Trophoblast cell (in vitro differentiated cells and primary cell): ENCODE measurements at regions not wholly inside any gene's neighbourhood (a gene's known extent, or its start where the extent isn't known, plus 50 kb on each side); places are given as distances from the start of the nearest gene placed in this dataset.
A peak's percentile ranks its signal among the peaks of the same experiment; 100 is the strongest.

Source experiments
- DNase-seq, 2 donors: peaks; one replicate each; pipeline ENCODE4 v3.0.0-alpha.2; 2016
- H2AFZ ChIP-seq: 2 replicates; pipeline ENCODE4 v1.6.1; 2013; ENCODE audit warnings: low read length, moderate library complexity, mild to moderate bottlenecking; ENCODE audit not compliant: insufficient read depth, poor library complexity
- H2AK5ac ChIP-seq: 2 replicates; pipeline ENCODE4 v1.6.1; 2013; ENCODE audit warnings: mild to moderate bottlenecking, low read length
- H2BK120ac ChIP-seq: 2 replicates; pipeline ENCODE4 v1.6.1; 2013; ENCODE audit warnings: low read length, mild to moderate bottlenecking, moderate library complexity; ENCODE audit not compliant: insufficient read depth, poor library complexity
- H2BK12ac ChIP-seq: 2 replicates; pipeline ENCODE4 v1.6.1; 2013; ENCODE audit warnings: mild to moderate bottlenecking, low read length, moderate library complexity
- H2BK5ac ChIP-seq: 2 replicates; pipeline ENCODE4 v1.6.1; 2013; ENCODE audit warnings: low read length, low read depth, moderate library complexity, mild to moderate bottlenecking; ENCODE audit not compliant: poor library complexity
- H3K14ac ChIP-seq: 2 replicates; pipeline ENCODE4 v1.6.1; 2013; ENCODE audit warnings: mild to moderate bottlenecking, low read length
- H3K18ac ChIP-seq: 2 replicates; pipeline ENCODE4 v1.6.1; 2013; ENCODE audit warnings: mild to moderate bottlenecking, low read length
- H3K23ac ChIP-seq: 2 replicates; pipeline ENCODE4 v1.6.1; 2013; ENCODE audit warnings: low read length
- H3K27ac ChIP-seq: 2 replicates; pipeline ENCODE4 v1.5.1; 2013; ENCODE audit warnings: low read depth, mild to moderate bottlenecking, inconsistent platforms, low read length, moderate library complexity
- H3K27me3 ChIP-seq: 2 replicates; pipeline ENCODE4 v1.6.1; 2013; ENCODE audit warnings: inconsistent platforms, mild to moderate bottlenecking, low read length, moderate library complexity; ENCODE audit not compliant: insufficient read depth
- H3K36me3 ChIP-seq, 2 experiments: 1 replicate in 1 of 2; 2 replicates in 1 of 2; pipeline ENCODE4 v1.6.1; 2013; ENCODE audit warnings: low read length in 2 of 2, mild to moderate bottlenecking in 2 of 2, moderate library complexity in 1 of 2; ENCODE audit not compliant: insufficient read depth in 2 of 2, control insufficient read depth in 1 of 2
- H3K4ac ChIP-seq: 2 replicates; pipeline ENCODE4 v1.6.1; 2013; ENCODE audit warnings: low read depth, mild to moderate bottlenecking, low read length, moderate library complexity
- H3K4me1 ChIP-seq, 2 experiments: 1 replicate in 1 of 2; 2 replicates in 1 of 2; pipeline ENCODE4 v1.6.1; 2013; ENCODE audit warnings: low read length in 2 of 2, mild to moderate bottlenecking in 2 of 2, moderate library complexity in 1 of 2; ENCODE audit not compliant: insufficient read depth in 2 of 2, control insufficient read depth in 1 of 2
- H3K4me2 ChIP-seq: 2 replicates; pipeline ENCODE4 v1.6.1; 2013; ENCODE audit warnings: inconsistent platforms, mild to moderate bottlenecking, low read length, moderate library complexity
- H3K4me3 ChIP-seq: 2 replicates; pipeline ENCODE4 v1.5.1; 2013; ENCODE audit warnings: mild to moderate bottlenecking, low read depth, low read length, inconsistent platforms
- H3K79me1 ChIP-seq: one replicate; pipeline ENCODE4 v1.6.1; 2013; ENCODE audit warnings: low read length
- H3K79me2 ChIP-seq: 2 replicates; pipeline ENCODE4 v1.6.1; 2013; ENCODE audit warnings: low read length, mild to moderate bottlenecking; ENCODE audit not compliant: control insufficient read depth, insufficient read depth, poor library complexity
- H3K9ac ChIP-seq: 2 replicates; pipeline ENCODE4 v1.6.1; 2013; ENCODE audit warnings: mild to moderate bottlenecking, low read length
- H3K9me3 ChIP-seq: 2 replicates; pipeline ENCODE4 v1.6.1; 2013; ENCODE audit warnings: low read depth, mild to moderate bottlenecking, control low read depth, inconsistent platforms, low read length; ENCODE audit not compliant: insufficient read depth
- H4K12ac ChIP-seq: 2 replicates; pipeline ENCODE4 v1.6.1; 2013; ENCODE audit warnings: low read depth, mild to moderate bottlenecking, low read length, moderate library complexity
- H4K8ac ChIP-seq: 2 replicates; pipeline ENCODE4 v1.6.1; 2013; ENCODE audit warnings: low read depth, mild to moderate bottlenecking, low read length, moderate library complexity
- H4K91ac ChIP-seq: one replicate; pipeline ENCODE4 v1.6.1; 2013; ENCODE audit warnings: low read depth, mild to moderate bottlenecking, low read length, moderate library complexity
- WGBS: extraction: QIAGEN DNeasy Blood & Tissue Kit; methylation state at CpG from one replicate; pipeline ENCODE4 v1.1.7; 2013; ENCODE audit warnings: missing lambda C conversion rate; ENCODE audit not compliant: insufficient read length, insufficient coverage; ENCODE audit errors: extremely low coverage; 5-methylcytosine and 5-hydroxymethylcytosine counted together

DNA sequence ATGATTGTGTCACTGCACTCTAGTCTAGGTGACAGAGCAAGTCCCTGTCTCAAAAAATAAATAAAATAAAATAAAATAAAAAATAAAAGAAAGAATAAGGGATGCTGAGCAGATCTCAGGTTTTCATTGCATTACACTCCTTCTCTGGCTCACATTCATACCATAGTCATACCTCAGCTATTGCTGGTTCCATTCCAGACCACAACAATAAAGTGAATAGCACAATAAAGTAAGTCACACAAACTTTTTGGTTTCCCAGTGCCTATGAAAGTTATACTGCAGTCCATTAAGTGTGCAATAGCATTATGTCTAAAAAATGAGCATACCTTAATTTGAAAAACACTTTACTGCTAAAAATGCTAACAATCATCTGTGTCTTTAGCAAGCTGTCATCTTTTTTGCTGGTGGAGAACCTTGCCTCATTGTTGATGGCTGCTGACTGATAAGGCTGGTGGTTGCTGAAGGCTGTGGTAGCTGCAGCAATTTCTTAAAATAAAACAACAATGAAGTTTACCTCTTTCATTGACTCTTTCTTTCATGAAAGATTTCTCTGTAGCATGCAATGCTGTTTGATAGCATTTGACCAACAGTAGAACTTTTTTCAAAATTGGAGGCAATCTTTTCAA, 415.7 kb downstream of the ZNF608 start:
- H2AK5ac ChIP-seq = no peak overlapping the region
- no peak overlapping the region for H4K91ac ChIP-seq
- no peak overlapping the region for H2BK120ac ChIP-seq
- no peak for DNase-seq
- no peaks in the 10 kb centered on the region for H3K27me3 ChIP-seq
- no peak overlapping the region for H4K12ac ChIP-seq
- no peaks in the 10 kb centered on the region for H3K79me2 ChIP-seq
- no peak overlapping the region for H3K14ac ChIP-seq
- no peak overlapping the region for H3K18ac ChIP-seq
- H3K4me3 ChIP-seq = no peak overlapping the region
- no peak overlapping the region for H2AFZ ChIP-seq
- H4K8ac ChIP-seq = no peak overlapping the region
- H3K4ac ChIP-seq = no peak overlapping the region
- H3K36me3 ChIP-seq = no peaks in the 10 kb centered on the region
- H3K4me2 ChIP-seq = no peak overlapping the region
- no peak overlapping the region for H3K23ac ChIP-seq
- H3K4me1 ChIP-seq = no peaks in the 10 kb centered on the region
- H3K27ac ChIP-seq = no peak overlapping the region
- H3K79me1 ChIP-seq = no peaks in the 10 kb centered on the region
- H3K9me3 ChIP-seq = no peaks in the 10 kb centered on the region
- H3K9ac ChIP-seq = no peak overlapping the region
- no peak overlapping the region for H2BK5ac ChIP-seq
- no peak overlapping the region for H2BK12ac ChIP-seq

DNA sequence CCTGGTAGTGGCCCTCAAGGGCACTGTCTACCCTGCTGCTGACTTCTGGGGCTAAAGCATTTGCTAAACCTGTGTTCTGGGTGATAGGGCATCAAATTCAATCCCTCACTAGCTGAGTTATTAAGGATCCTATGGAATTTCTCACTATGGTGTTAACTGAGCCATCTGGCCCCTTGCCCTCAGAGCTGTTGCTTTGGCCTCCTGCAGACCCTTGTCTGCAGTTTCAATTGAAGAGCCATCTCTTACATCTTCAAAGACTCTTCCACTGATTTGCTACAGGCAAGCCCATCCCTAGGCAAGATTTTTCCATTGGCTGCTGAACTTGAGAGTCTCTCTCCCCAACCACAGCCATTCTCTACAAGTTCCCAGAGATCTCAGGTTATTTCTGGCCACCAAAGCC, 418.2 kb downstream of the ZNF608 start:
- Histone ChIP-seq H2BK120ac (no peak overlapping the region), H3K79me2 (no peaks in the 10 kb centered on the region), H2BK5ac (no peak overlapping the region), H3K9ac (no peak overlapping the region), H3K36me3 (no peaks in the 10 kb centered on the region), H4K8ac (no peak overlapping the region), H3K9me3 (no peaks in the 10 kb centered on the region), H3K4me3 (no peak overlapping the region), H3K14ac (no peak overlapping the region), H3K27me3 (no peaks in the 10 kb centered on the region), H3K4me1 (no peaks in the 10 kb centered on the region), H3K4me2 (no peak overlapping the region), H3K27ac (no peak overlapping the region), H4K12ac (no peak overlapping the region), H3K23ac (no peak overlapping the region), H2AK5ac (no peak overlapping the region), H3K18ac (no peak overlapping the region), H2AFZ (no peak overlapping the region), H3K4ac (no peak overlapping the region), H4K91ac (no peak overlapping the region), H2BK12ac (no peak overlapping the region), H3K79me1 (no peaks in the 10 kb centered on the region)
- no peak for DNase-seq

DNA sequence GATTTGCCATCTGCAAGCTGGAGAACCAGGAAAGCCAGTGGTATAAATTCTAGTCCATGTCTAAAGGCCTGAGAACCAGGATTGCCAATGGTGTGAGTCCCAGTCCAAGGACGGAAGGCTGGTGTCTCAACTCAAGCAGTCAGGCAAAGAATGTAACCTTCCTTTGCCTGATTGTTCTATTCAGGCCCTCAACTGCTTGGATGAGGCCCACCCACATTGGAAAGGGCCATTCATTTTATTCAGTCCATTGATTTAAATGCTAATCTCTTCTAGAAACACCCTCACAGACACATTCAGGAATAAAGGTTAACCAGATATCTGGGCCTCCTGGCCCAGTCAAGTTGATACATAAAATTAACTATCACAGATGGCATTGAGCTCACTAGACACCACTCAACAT, 427.8 kb downstream of the ZNF608 start:
- no peak overlapping the region for H3K4me2 ChIP-seq
- H3K14ac ChIP-seq = no peak overlapping the region
- no peaks in the 10 kb centered on the region for H3K79me2 ChIP-seq
- no CpG with 5 or more reads among the region's 1 CpG for WGBS
- no peaks in the 10 kb centered on the region for H3K79me1 ChIP-seq
- H3K4me3 ChIP-seq = no peak overlapping the region
- H4K91ac ChIP-seq = no peak overlapping the region
- H3K4me1 ChIP-seq = no peaks in the 10 kb centered on the region
- no peak for DNase-seq
- H2BK12ac ChIP-seq = peak overlapping the region; percentile 76
- no peak overlapping the region for H4K8ac ChIP-seq
- no peak overlapping the region for H3K4ac ChIP-seq
- no peak overlapping the region for H3K23ac ChIP-seq
- H2BK120ac ChIP-seq = no peak overlapping the region
- no peak overlapping the region for H3K9ac ChIP-seq
- H2AFZ ChIP-seq = no peak overlapping the region
- H2BK5ac ChIP-seq = no peak overlapping the region
- H3K27me3 ChIP-seq = no peaks in the 10 kb centered on the region
- H3K27ac ChIP-seq = no peak overlapping the region
- no peak overlapping the region for H4K12ac ChIP-seq
- peaks cover 3% of the 10 kb centered on the region for H3K9me3 ChIP-seq
- H3K18ac ChIP-seq = no peak overlapping the region
- no peak overlapping the region for H2AK5ac ChIP-seq
- H3K36me3 ChIP-seq = no peaks in the 10 kb centered on the region

DNA sequence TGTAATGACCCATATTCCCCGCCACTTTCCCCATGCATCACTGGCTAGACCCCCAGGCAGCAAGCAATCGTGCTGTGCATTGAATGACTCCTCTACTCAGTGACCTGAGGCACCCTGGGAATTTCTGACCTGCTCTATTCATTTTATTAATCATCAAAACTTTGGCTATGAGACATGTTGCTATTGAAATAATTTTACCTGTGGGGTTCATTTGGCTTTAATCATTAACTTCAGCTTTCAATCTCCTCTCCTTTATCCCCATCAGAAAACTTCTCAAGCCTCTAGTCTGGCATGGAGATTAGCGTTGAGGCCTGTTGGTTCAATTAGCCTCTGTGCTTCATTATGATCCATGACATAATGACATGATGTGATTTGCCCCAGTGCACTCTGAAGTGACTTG, 429.0 kb downstream of the ZNF608 start:
- Histone ChIP-seq H3K9me3 (peaks cover 3% of the 10 kb centered on the region), H3K27ac (no peak overlapping the region), H2AFZ (no peak overlapping the region), H3K9ac (no peak overlapping the region), H3K4me3 (no peak overlapping the region), H3K14ac (no peak overlapping the region), H3K4me2 (no peak overlapping the region), H4K12ac (no peak overlapping the region), H3K79me1 (no peaks in the 10 kb centered on the region), H3K79me2 (no peaks in the 10 kb centered on the region), H3K36me3 (no peaks in the 10 kb centered on the region), H2BK120ac (no peak overlapping the region), H3K23ac (no peak overlapping the region), H3K27me3 (no peaks in the 10 kb centered on the region), H3K4me1 (no peaks in the 10 kb centered on the region), H4K91ac (no peak overlapping the region), H4K8ac (no peak overlapping the region), H2BK12ac (no peak overlapping the region), H3K4ac (no peak overlapping the region), H3K18ac (no peak overlapping the region), H2AK5ac (no peak overlapping the region), H2BK5ac (no peak overlapping the region)
- WGBS = no CpG with 5 or more reads among the region's 3 CpGs
- DNase-seq = no peak
